HCT116 (cell line): ENCODE measurements at regions not wholly inside any gene's neighbourhood (a gene's known extent, or its start where the extent isn't known, plus 50 kb on each side); places are given as distances from the start of the nearest gene placed in this dataset.

ENCODE experiments used
- ATAC-seq: fragments of 200-7000 bp; cut with Tn5 transposase; 2 replicates; pipeline ENCODE4 v1.9.1; 2020; ENCODE audit warnings: mild to moderate bottlenecking, moderate library complexity
- BruUV-seq: library from RNA; stranded (reverse); fragments of 400-500 nt; replicated peaks from 2 replicates; lab custom pipeline; 2021; lab: Mats Ljungman, UMichigan
- CTCF ChIA-PET: fragments of 300-600 bp; sonication (Branson Sonifier 250); formaldehyde crosslinking; loops from one replicate; lab custom pipeline; 2021; ENCODE audit warnings: antibody characterized with exemption; lab: Charles Lee
- POLR2A ChIA-PET: fragments of 300-600, 350-600 bp; sonication (Branson Sonifier 250); formaldehyde crosslinking; loops from one replicate; lab custom pipeline; 2021; ENCODE audit warnings: antibody characterized with exemption; lab: Charles Lee
- RAD21 ChIA-PET, 2 experiments: fragments of 300-600 bp; sonication (Branson Sonifier 250); formaldehyde crosslinking; loops; one replicate each; lab custom pipeline; 2023; ENCODE audit warnings: low total read pairs in 2 of 2; ENCODE audit not compliant: uncharacterized antibody in 2 of 2, unreplicated experiment in 2 of 2, low non-redundant PET in 1 of 2; lab: Charles Lee
- DNase-seq: peaks from one replicate; pipeline ENCODE4 v3.0.0-alpha.2; 2010; ENCODE audit warnings: low read depth, low spot score
- H2AFZ ChIP-seq: fragments of 200-600 bp; shearing (Covaris generic), sonication (generic); 2 replicates; pipeline ENCODE4 v1.6.1; 2017; ENCODE audit warnings: low read depth, mixed run types, mixed read lengths, antibody characterized with exemption, low read length; ENCODE audit not compliant: poor library complexity, severe bottlenecking
- H3K27ac ChIP-seq: 2 replicates; pipeline ENCODE4 v1.5.1; 2012; ENCODE audit warnings: low read depth, low read length
- H3K27me3 ChIP-seq: fragments of 200-600 bp; sonication (generic); 2 replicates; pipeline ENCODE4 v1.6.1; 2016; ENCODE audit warnings: mixed run types, low read length, mixed read lengths; ENCODE audit not compliant: insufficient read depth
- H3K36me3 ChIP-seq, 2 experiments: fragments of 200-500 bp in 1 of 2; fragments of 200-600 bp in 1 of 2; sonication (Bioruptor generic) in 1 of 2; sonication (generic) in 1 of 2; 2 replicates each; pipeline versions ENCODE4 v1.5.1 to v1.6.1; 2014 to 2016; ENCODE audit warnings: low read length in 2 of 2, inconsistent platforms in 1 of 2, mixed read lengths in 1 of 2, mixed run types in 1 of 2; ENCODE audit not compliant: insufficient read depth in 2 of 2, control insufficient read depth in 1 of 2
- H3K4me1 ChIP-seq, 2 experiments: fragments of 200-600 bp in 1 of 2; sonication (generic) in 1 of 2; 2 replicates each; pipeline versions ENCODE4 v1.5.1 to v1.6.1; 2012 to 2017; ENCODE audit warnings: low read length in 2 of 2, inconsistent platforms in 1 of 2, mild to moderate bottlenecking in 1 of 2, mixed read lengths in 1 of 2, mixed run types in 1 of 2, moderate library complexity in 1 of 2; ENCODE audit not compliant: insufficient read depth in 2 of 2, control insufficient read depth in 1 of 2
- H3K4me2 ChIP-seq: fragments of 200-600 bp; sonication (generic); 2 replicates; pipeline ENCODE4 v1.6.1; 2017; ENCODE audit warnings: mixed run types, low read length, mixed read lengths
- H3K4me3 ChIP-seq, 2 experiments: fragments of 200-600 bp in 1 of 2; sonication (generic) in 1 of 2; replicated peaks in 1 of 2; 2 replicates each; pipeline ENCODE4 v1.5.1; 2011 to 2016; ENCODE audit warnings: low read length in 2 of 2, control low read depth in 1 of 2, low read depth in 1 of 2, mild to moderate bottlenecking in 1 of 2, mixed read lengths in 1 of 2, mixed run types in 1 of 2
- H3K79me2 ChIP-seq: fragments of 200-600 bp; sonication (generic); 2 replicates; pipeline ENCODE4 v1.6.1; 2017; ENCODE audit warnings: mild to moderate bottlenecking, mixed run types, low read length, moderate library complexity, mixed read lengths; ENCODE audit not compliant: insufficient read depth
- H3K9ac ChIP-seq: fragments of 200-600 bp; sonication (generic); 2 replicates; pipeline ENCODE4 v1.6.1; 2016; ENCODE audit warnings: low read length, mixed read lengths
- H3K9me2 ChIP-seq: fragments of 200-600 bp; sonication (generic), shearing (Covaris generic); 2 replicates; pipeline ENCODE4 v1.6.1; 2017; ENCODE audit warnings: mixed run types, mild to moderate bottlenecking, moderate library complexity; ENCODE audit not compliant: insufficient read depth
- H3K9me3 ChIP-seq, 2 experiments: fragments of 200-500 bp in 1 of 2; fragments of 200-600 bp in 1 of 2; sonication (Bioruptor generic) in 1 of 2; sonication (generic) in 1 of 2; 2 replicates each; pipeline ENCODE4 v1.6.1; 2014 to 2017; ENCODE audit warnings: low read length in 2 of 2, mixed read lengths in 2 of 2, inconsistent platforms in 1 of 2, low read depth in 1 of 2, mild to moderate bottlenecking in 1 of 2, mixed run types in 1 of 2, moderate library complexity in 1 of 2; ENCODE audit not compliant: control insufficient read depth in 1 of 2, insufficient read depth in 1 of 2
- H4K20me1 ChIP-seq: fragments of 200-600 bp; sonication (generic), shearing (Covaris generic); 2 replicates; pipeline ENCODE4 v1.6.1; 2017; ENCODE audit warnings: mixed run types, mild to moderate bottlenecking, moderate library complexity; ENCODE audit not compliant: insufficient read depth
- CBX3 ChIP-seq: IDR thresholded peaks from 2 replicates; pipeline ENCODE4 v1.6.1; 2012; ENCODE audit warnings: low read depth
- CEBPB ChIP-seq: IDR thresholded peaks from 2 replicates; pipeline ENCODE4 v1.6.1; 2012; ENCODE audit warnings: low read depth
- EGR1 ChIP-seq: IDR thresholded peaks from 2 replicates; pipeline ENCODE4 v1.6.1; 2012; ENCODE audit warnings: low read depth
- FOSL1 ChIP-seq: IDR thresholded peaks from 2 replicates; pipeline ENCODE4 v1.6.1; 2012; ENCODE audit warnings: low read depth
- POLR2A ChIP-seq: IDR thresholded peaks from 2 replicates; pipeline ENCODE4 v1.7.0; 2011; ENCODE audit warnings: borderline replicate concordance; ENCODE audit not compliant: insufficient read depth, insufficient read length; ENCODE audit errors: extremely low read depth
- POLR2AphosphoS5 ChIP-seq: IDR thresholded peaks from 2 replicates; pipeline ENCODE4 v1.6.1; 2011; ENCODE audit warnings: mild to moderate bottlenecking, low read depth, low read length, moderate library complexity
- RAD21 ChIP-seq: IDR thresholded peaks from 2 replicates; pipeline ENCODE4 v1.6.1; 2012; ENCODE audit warnings: low read depth, mild to moderate bottlenecking
- SIN3A ChIP-seq: IDR thresholded peaks from 2 replicates; pipeline ENCODE4 v1.6.1; 2012; ENCODE audit warnings: low read depth
- SP1 ChIP-seq: IDR thresholded peaks from 2 replicates; pipeline ENCODE4 v1.6.1; 2012; ENCODE audit warnings: low read depth
- SRF ChIP-seq: IDR thresholded peaks from 2 replicates; pipeline ENCODE4 v1.6.1; 2012; ENCODE audit warnings: low read depth
- YY1 ChIP-seq: IDR thresholded peaks from 2 replicates; pipeline ENCODE4 v1.6.1; 2011; ENCODE audit warnings: low read length, low read depth, moderate library complexity, mild to moderate bottlenecking; ENCODE audit not compliant: insufficient replicate concordance; ENCODE audit errors: extremely low read depth
- ZBTB33 ChIP-seq: IDR thresholded peaks from 2 replicates; pipeline ENCODE4 v1.6.1; 2011; ENCODE audit warnings: mild to moderate bottlenecking, low read length, moderate library complexity; ENCODE audit not compliant: insufficient replicate concordance; ENCODE audit errors: extremely low read depth
- ZFX ChIP-seq: fragments of 450-650 bp; IDR thresholded peaks from 2 replicates; pipeline ENCODE4 v1.6.1; 2017
- ZNF274 ChIP-seq: fragments of 200-500 bp; sonication (Bioruptor generic); IDR thresholded peaks from 2 replicates; pipeline ENCODE4 v1.6.1; 2014; ENCODE audit warnings: mild to moderate bottlenecking, low read depth, low read length, inconsistent platforms
- intact Hi-C: fragments of 100-400 bp; cut with micrococcal nuclease; formaldehyde crosslinking; loops from 2 replicates; pipeline ENCODE4 v1.10.0; 2022
- TF ChIP-seq, protein P1 (sequence below): IDR thresholded peaks from 2 replicates; pipeline ENCODE4 v1.6.1; 2012
- TF ChIP-seq, protein P2 (sequence below), 3 experiments: fragments of 200-600 bp in 1 of 3; sonication (generic) in 1 of 3; IDR thresholded peaks in 2 of 3; conservative IDR thresholded peaks in 1 of 3; 2 replicates each; pipeline ENCODE4 v1.5.1; 2012 to 2017; ENCODE audit warnings: low read depth in 2 of 3, low read length in 2 of 3, antibody characterized with exemption in 1 of 3, borderline replicate concordance in 1 of 3, control low read depth in 1 of 3, mild to moderate bottlenecking in 1 of 3, mixed read lengths in 1 of 3, mixed run types in 1 of 3, moderate library complexity in 1 of 3; ENCODE audit not compliant: insufficient read depth in 1 of 3
- TF ChIP-seq, protein P3 (sequence below): IDR thresholded peaks from 2 replicates; pipeline ENCODE4 v1.6.1; 2012

DNA sequence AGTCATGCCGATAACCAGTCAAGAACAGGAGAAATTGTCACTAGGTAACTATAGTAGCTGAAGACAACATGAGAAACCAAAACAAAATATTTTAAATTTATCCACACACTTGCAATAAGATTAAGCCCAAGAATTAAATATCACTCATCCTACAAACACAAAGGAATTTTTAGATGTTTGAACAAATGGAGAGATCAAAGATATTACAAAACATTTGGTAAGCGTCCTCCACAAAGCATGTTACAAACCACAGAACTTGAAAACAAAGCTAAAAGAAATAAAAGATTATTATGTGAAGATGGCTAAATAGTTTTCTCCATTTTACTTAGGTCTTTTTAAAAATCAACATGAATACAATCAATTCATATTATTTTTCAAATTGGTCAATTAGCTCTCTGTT lies 631.9 kb upstream of the INTU start:
- ATAC-seq (no peak), DNase-seq (no peak)
- Histone ChIP-seq H3K9me3 (no peaks in the 10 kb centered on the region), H3K4me2 (no peak overlapping the region), H3K4me1 (no peaks in the 10 kb centered on the region), H2AFZ (no peak overlapping the region), H3K79me2 (no peaks in the 10 kb centered on the region), H3K9ac (no peak overlapping the region), H4K20me1 (no peaks in the 10 kb centered on the region), H3K27ac (no peak overlapping the region), H3K4me3 (no peak overlapping the region), H3K9me2 (no peaks in the 10 kb centered on the region), H3K27me3 (no peaks in the 10 kb centered on the region), H3K36me3 (no peaks in the 10 kb centered on the region)
- intact Hi-C loops: no loop called here
- POLR2A ChIA-PET: no interaction called here
- CTCF ChIA-PET: no interaction called here
- RAD21 ChIA-PET: no interaction called here
- BruUV-seq: no TSS peak
- TF ChIP-seq POLR2AphosphoS5 (no peak), ZNF274 (no peak), EGR1 (no peak), SIN3A (no peak), SP1 (no peak), ZFX (no peak), RAD21 (no peak), ZBTB33 (no peak), FOSL1 (no peak), POLR2A (no peak), CEBPB (no peak), SRF (no peak), CBX3 (no peak), YY1 (no peak)
- TF ChIP-seq, protein P1, sequence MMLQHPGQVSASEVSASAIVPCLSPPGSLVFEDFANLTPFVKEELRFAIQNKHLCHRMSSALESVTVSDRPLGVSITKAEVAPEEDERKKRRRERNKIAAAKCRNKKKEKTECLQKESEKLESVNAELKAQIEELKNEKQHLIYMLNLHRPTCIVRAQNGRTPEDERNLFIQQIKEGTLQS: no peak
- TF ChIP-seq, protein P2, sequence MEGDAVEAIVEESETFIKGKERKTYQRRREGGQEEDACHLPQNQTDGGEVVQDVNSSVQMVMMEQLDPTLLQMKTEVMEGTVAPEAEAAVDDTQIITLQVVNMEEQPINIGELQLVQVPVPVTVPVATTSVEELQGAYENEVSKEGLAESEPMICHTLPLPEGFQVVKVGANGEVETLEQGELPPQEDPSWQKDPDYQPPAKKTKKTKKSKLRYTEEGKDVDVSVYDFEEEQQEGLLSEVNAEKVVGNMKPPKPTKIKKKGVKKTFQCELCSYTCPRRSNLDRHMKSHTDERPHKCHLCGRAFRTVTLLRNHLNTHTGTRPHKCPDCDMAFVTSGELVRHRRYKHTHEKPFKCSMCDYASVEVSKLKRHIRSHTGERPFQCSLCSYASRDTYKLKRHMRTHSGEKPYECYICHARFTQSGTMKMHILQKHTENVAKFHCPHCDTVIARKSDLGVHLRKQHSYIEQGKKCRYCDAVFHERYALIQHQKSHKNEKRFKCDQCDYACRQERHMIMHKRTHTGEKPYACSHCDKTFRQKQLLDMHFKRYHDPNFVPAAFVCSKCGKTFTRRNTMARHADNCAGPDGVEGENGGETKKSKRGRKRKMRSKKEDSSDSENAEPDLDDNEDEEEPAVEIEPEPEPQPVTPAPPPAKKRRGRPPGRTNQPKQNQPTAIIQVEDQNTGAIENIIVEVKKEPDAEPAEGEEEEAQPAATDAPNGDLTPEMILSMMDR (IDR thresholded peaks at IDR 0.05 in 2 of 3, conservative IDR thresholded peaks at IDR 0.05 in 1 of 3; ENCODE audit: borderline replicate concordance in 1 of 3, insufficient read depth in 1 of 3, low read depth in 2 of 3, low read length in 2 of 3): no peak
- TF ChIP-seq, protein P3, sequence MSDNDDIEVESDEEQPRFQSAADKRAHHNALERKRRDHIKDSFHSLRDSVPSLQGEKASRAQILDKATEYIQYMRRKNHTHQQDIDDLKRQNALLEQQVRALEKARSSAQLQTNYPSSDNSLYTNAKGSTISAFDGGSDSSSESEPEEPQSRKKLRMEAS: no peak
